Natural killer cell (primary cell): ENCODE measurements at regions not wholly inside any gene's neighbourhood (a gene's known extent, or its start where the extent isn't known, plus 50 kb on each side); places are given as distances from the start of the nearest gene placed in this dataset.

Source experiments
- ATAC-seq, 3 donors: fragments of 150-1000 bp in 2 of 3; fragments of 200-7000 bp in 1 of 3; cut with Tn5 transposase; 1 replicate in 1 of 3; 2 replicates in 2 of 3; pipeline ENCODE4 v1.10.0; 2021; ENCODE audit warnings: mild to moderate bottlenecking in 2 of 3, moderate library complexity in 2 of 3
- DNase-seq, 2 donors: peaks; one replicate each; pipeline versions ENCODE4 v3.0.0 to v3.0.0-alpha.2; 2013 to 2021; ENCODE audit warnings: mixed read lengths in 1 of 2
- H3K27ac ChIP-seq: one replicate; pipeline ENCODE4 v1.5.1; 2013; ENCODE audit warnings: mild to moderate bottlenecking, low read length
- H3K27me3 ChIP-seq: one replicate; pipeline ENCODE4 v1.6.1; 2013; ENCODE audit warnings: low read length; ENCODE audit not compliant: control insufficient read depth, insufficient read depth
- H3K36me3 ChIP-seq: one replicate; pipeline ENCODE4 v1.6.1; 2013; ENCODE audit warnings: low read length; ENCODE audit not compliant: control insufficient read depth, insufficient read depth
- H3K4me1 ChIP-seq: one replicate; pipeline ENCODE4 v1.6.1; 2013; ENCODE audit warnings: low read length; ENCODE audit not compliant: control insufficient read depth, insufficient read depth
- H3K4me3 ChIP-seq: one replicate; pipeline ENCODE4 v1.5.1; 2013; ENCODE audit warnings: low read length
- H3K9me3 ChIP-seq: one replicate; pipeline ENCODE4 v1.6.1; 2013; ENCODE audit warnings: low read length; ENCODE audit not compliant: control insufficient read depth, insufficient read depth
- H3K27ac Mint-ChIP-seq, 2 donors: one replicate each; pipeline ENCODE4 v1.8.0; 2022; ENCODE audit warnings: mild to moderate bottlenecking in 2 of 2, mixed read lengths in 2 of 2, moderate library complexity in 1 of 2
- H3K27me3 Mint-ChIP-seq, 2 donors: one replicate each; pipeline ENCODE4 v1.8.0; 2022; ENCODE audit warnings: low read depth in 2 of 2, mixed read lengths in 2 of 2
- H3K36me3 Mint-ChIP-seq: one replicate; pipeline ENCODE4 v1.8.0; 2022; ENCODE audit warnings: mixed read lengths
- H3K4me1 Mint-ChIP-seq, 2 donors: one replicate each; pipeline ENCODE4 v1.8.0; 2022; ENCODE audit warnings: mixed read lengths in 2 of 2
- H3K4me3 Mint-ChIP-seq: one replicate; pipeline ENCODE4 v1.8.0; 2022; ENCODE audit warnings: mild to moderate bottlenecking, moderate library complexity, mixed read lengths
- H3K9me3 Mint-ChIP-seq, 2 donors: one replicate each; pipeline ENCODE4 v1.8.0; 2022; ENCODE audit warnings: mixed read lengths in 2 of 2
- CTCF ChIP-seq: fragments of 200-600 bp; IDR thresholded peaks from one replicate; pipeline ENCODE4 v1.8.0; 2022; ENCODE audit warnings: antibody characterized with exemption
- WGBS: methylation state at CpG from one replicate; pipeline ENCODE4 v1.1.7; 2013; ENCODE audit warnings: missing lambda C conversion rate; ENCODE audit not compliant: insufficient coverage; 5-methylcytosine and 5-hydroxymethylcytosine counted together
- intact Hi-C: fragments of 100-400 bp; cut with micrococcal nuclease; formaldehyde crosslinking; loops from one replicate; pipeline ENCODE4 v1.14.2; 2022

GRCh38 chr11:11044137-11044855 is 186.4 kb upstream of the ZBED5 start:
- H3K4me3 Mint-ChIP-seq = no peak overlapping the region
- H3K9me3 Mint-ChIP-seq = no peaks in the 10 kb centered on the region
- no peak overlapping the region for H3K27ac Mint-ChIP-seq
- no peaks in the 10 kb centered on the region for H3K27me3 ChIP-seq
- no peaks in the 10 kb centered on the region for H3K9me3 ChIP-seq
- intact Hi-C loops = no loop called here
- no peak overlapping the region for H3K27ac ChIP-seq
- peaks cover 0 to 3% of the 10 kb centered on the region in 2 donors for H3K27me3 Mint-ChIP-seq
- no peaks in the 10 kb centered on the region for H3K36me3 ChIP-seq
- H3K4me3 ChIP-seq = no peak overlapping the region
- DNase-seq (no peak), ATAC-seq (no peak)
- no peak for TF ChIP-seq CTCF
- WGBS = 86% methylated on average over 8 of the region's 9 CpGs
- H3K4me1 Mint-ChIP-seq = no peaks in the 10 kb centered on the region
- H3K4me1 ChIP-seq = no peaks in the 10 kb centered on the region
- H3K36me3 Mint-ChIP-seq = no peaks in the 10 kb centered on the region

DNA sequence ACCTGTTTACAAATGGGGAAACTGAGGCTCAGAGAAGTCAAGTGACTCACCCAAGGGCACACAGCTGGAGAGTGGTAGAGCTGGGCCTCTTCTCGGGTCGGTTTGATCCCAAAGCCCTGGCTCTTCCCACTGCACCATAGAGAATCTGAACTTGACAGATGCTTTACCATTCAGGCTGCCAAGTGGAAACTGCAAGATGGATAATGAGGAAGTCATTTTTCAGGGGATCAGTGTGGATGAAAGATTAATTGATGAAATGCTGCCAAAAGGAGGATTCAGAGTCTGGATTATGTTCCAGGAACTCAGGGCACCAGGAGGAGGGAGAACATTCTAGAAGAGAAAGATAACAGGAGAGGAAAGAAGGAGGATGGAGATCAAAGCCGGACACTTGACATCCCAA is 185.9 kb upstream of the ZBED5 start:
- no peaks in the 10 kb centered on the region for H3K36me3 Mint-ChIP-seq
- Histone ChIP-seq H3K4me3 (no peak overlapping the region), H3K36me3 (no peaks in the 10 kb centered on the region), H3K27me3 (no peaks in the 10 kb centered on the region), H3K9me3 (no peaks in the 10 kb centered on the region), H3K27ac (no peak overlapping the region), H3K4me1 (no peaks in the 10 kb centered on the region)
- no peak overlapping the region for H3K27ac Mint-ChIP-seq
- TF ChIP-seq CTCF = no peak
- no peak for DNase-seq
- no peaks in the 10 kb centered on the region for H3K9me3 Mint-ChIP-seq
- no peak overlapping the region for H3K4me3 Mint-ChIP-seq
- WGBS = 96% methylated on average over 3 of the region's 3 CpGs
- intact Hi-C loops = no loop called here
- peaks cover 0 to 3% of the 10 kb centered on the region in 2 donors for H3K27me3 Mint-ChIP-seq
- ATAC-seq = no peak
- H3K4me1 Mint-ChIP-seq = no peaks in the 10 kb centered on the region

DNA sequence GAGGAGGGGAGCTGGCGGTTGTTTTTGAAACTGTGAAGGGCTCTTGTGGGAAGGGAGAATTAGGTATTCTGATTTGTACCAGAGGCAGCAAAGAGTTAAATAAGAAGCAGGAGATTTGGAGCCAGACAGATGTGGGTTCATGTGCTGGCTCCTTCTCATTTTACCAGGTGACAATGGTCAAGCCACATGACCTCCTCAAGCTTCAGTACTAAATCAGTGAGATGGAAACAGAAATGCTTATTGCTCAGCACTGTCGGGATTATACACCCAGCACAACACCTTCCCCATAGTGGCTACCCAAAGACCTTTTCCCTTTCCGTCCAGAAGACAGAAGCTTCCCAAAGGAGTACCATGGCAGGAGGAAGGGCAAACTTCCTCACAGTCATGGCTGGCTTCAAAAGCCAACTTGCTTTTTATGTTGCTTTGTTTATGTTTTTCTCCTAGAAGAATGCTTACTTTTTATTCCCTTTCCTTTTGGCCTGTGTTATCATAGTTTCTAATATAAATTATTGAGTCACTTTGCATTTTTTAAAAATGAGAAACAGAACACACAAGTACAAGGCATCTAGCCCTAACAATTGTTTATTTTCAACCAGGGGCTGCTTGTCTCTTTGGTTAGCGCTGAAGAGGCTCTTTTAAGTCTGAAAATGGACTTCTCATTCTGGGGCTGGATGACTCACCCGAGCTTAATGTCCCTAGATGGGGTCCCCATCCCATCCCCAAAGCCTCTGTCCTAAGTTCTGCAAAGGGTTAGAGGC is 181.5 kb upstream of the ZBED5 start:
- Histone ChIP-seq H3K27ac (no peak overlapping the region), H3K9me3 (no peaks in the 10 kb centered on the region), H3K27me3 (no peaks in the 10 kb centered on the region), H3K36me3 (no peaks in the 10 kb centered on the region), H3K4me3 (no peak overlapping the region), H3K4me1 (no peaks in the 10 kb centered on the region)
- 83% methylated on average over 5 of the region's 5 CpGs for WGBS
- H3K27ac Mint-ChIP-seq = no peak overlapping the region
- H3K27me3 Mint-ChIP-seq = peaks cover 3 to 14% of the 10 kb centered on the region in 2 donors
- H3K36me3 Mint-ChIP-seq = no peaks in the 10 kb centered on the region
- H3K4me1 Mint-ChIP-seq = no peaks in the 10 kb centered on the region
- no peak for DNase-seq
- no peak for ATAC-seq
- intact Hi-C loops = loop anchor here (10.0 kb wide), 1 partner anchor 225 kb away; no protein-coding TSS in a partner anchor
- H3K9me3 Mint-ChIP-seq = no peaks in the 10 kb centered on the region
- no peak for TF ChIP-seq CTCF
- no peak overlapping the region for H3K4me3 Mint-ChIP-seq
